ENCODE measurements at regions not wholly inside any gene's neighbourhood (a gene's known extent, or its start where the extent isn't known, plus 50 kb on each side); places are given as distances from the start of the nearest gene placed in this dataset.

- DNase-seq = no peak
Observed at GRCh38 chr10:31635415-31636065, 293.1 kb downstream of the ARHGAP12 start.

GRCh38 chr10:31635009-31635408, 293.6 kb downstream of the ARHGAP12 start:
- DNase-seq = no peak

GRCh38 chr10:31630861-31631567, 297.6 kb downstream of the ARHGAP12 start:
- no peak for DNase-seq

GRCh38 chr10:31625566-31625965, 303.1 kb downstream of the ARHGAP12 start:
- DNase-seq = no peak

DNA sequence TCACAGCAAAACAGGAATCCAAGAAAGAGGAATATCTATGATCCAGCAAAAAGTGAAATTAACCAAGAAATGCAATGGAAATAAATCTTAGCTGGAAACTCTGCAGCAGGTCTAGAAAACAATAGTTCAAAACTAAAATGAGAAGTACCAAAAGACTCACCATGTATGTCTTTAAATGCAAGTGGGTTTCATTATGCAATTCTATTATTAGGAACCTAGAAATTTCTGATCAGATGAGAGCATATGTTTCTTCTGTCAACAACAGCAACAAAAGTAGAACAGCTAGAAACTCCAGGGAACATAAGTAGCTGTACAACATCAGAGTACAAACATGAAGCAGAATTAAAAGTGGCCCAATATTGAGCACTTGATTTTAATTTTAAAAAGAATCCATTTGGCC, 304.0 kb downstream of the ARHGAP12 start:
- DNase-seq = no peak

DNA sequence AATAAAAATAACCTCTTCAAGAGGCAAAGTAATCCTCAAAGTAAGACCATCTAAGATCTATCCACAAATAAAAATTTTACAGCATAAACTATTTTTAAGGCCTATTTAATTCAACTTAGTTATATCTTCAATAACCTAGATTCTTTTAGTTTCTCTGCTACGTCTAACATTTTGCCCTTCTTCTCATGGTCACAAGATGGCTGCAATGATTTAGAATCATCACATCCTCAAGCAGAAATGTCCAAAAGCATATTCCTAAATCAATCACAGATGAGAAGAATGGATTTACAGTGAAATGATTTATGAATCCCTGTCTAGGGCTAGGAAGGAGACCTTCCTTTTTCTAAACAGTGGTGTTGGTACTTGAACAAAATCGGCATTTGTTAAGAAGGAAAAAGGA, 304.7 kb downstream of the ARHGAP12 start:
- DNase-seq = no peak

DNA sequence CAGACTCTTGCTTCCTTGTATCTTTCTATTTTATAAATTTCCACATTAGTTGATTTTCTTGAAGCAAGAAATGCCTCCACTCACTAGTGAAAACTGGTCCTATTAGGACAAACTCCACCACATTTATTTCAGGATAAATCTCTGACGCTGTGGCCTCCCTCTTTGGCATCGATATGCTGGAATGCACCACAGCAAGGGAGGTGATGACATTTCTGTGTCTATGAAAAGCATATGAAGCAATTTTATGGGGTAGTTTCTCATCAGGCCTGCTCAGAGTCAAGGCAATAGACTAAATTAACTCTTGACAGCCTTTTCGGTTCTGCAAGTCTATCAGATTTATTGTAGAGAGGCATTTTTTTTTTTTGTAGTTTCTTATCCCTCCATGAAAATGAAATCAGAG, 304.4 kb downstream of the ZEB1 start:
- no peak for DNase-seq

DNA sequence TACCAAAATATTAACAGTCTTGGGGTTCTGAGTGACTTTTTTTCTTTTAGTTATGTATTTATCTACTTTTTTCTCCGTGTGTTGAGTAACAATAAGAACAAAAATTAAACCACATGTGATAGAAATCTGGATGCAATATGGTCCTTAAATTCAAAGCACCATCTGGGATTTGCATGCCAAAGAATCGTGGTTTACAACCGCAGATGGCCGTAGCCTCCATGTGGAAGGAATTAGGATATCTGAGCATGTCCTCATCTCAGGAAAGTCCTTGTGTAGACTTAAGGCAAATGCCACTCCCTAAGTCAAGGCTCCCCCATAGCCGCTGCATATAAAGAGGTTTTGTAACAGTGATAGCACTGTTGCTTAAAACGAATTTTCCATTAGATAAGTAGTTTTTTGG, 304.0 kb downstream of the ZEB1 start:
- DNase-seq = no peak

GRCh38 chr10:31621733-31622132, 302.7 kb downstream of the ZEB1 start:
- DNase-seq = no peak

GRCh38 chr10:31620226-31621151, 301.5 kb downstream of the ZEB1 start:
- DNase-seq = no peak

GRCh38 chr10:31619531-31620061, 300.6 kb downstream of the ZEB1 start:
- no peak for DNase-seq

GRCh38 chr10:31618541-31619291, 299.7 kb downstream of the ZEB1 start:
- no peak for DNase-seq

DNA sequence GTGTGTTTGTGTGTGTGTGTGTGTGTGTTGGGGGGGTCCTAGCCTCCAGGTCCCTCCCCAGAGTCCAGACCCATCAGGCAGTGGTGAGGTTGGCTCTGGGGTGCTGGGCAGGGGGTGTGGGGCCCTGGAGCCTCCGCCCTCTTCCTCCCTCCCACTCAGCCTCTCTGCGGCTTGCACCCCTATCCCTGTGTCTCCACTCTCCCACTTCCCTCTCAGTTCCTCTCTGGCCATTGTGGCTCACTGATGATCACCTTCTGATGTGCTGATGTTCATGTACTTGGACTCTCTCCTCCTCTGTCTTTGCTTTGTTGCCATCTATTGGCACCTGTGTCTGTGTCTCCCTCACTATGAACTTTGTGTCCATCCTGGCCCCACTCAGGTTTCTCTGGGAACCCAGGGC, 298.7 kb downstream of the ZEB1 start:
- DNase-seq = no peak

DNA sequence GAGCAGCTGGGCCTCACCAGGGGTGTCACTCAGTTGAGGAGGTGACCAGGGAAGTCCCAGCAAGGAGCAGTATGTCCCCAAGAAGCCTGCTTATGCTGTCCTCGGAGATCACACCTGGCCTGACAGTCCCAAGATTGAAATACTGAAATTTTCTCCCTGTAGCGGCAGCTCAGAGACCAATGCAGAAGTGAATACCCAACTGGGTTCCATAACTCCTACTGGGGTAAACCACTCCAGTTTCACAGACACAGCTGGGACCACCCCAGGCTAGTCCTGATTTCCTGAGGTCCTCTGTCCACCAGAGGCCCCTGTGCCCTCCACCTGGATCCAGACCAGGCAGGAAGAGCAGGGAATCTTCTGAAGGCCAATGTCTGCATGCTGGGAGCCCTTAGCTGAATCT, 298.1 kb downstream of the ZEB1 start:
- no peak for DNase-seq

DNA sequence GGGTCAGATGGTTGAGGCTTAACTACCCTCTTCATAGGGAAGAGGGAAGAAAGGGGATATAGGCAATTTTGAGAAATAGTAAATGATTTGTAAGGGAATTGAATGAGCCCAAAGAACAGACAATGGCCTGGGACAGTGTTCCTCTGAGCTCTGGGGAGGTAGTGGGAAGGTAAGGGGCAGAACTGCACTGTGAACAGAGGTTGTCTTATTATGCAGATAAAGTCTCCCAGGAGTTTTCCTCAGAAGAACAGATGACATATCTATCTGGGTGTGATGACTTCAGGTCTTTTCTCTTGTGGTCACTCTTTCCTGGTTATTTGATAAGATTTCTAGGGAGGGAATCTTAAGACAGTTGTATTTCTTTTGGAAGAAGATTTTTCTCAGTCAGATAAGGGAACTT, 296.1 kb downstream of the ZEB1 start:
- DNase-seq = no peak

DNA sequence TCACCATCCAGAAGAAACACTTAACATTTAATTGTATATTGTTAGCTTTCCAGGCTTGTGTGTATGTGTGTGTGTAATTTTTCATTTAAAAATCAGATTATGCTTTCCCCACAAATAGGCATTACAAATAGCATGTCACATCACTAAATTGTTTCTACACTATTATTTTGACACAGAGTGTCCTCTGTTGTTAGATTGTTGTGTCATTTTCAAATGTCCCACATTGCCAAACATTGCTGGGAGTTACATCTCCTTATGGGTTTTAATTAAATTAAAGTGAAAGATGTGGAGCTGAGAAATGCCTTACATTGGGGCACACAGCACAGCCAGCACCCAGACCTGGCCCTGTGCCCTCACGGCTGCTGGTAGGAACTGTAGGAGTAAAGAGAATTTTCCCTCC, 295.6 kb downstream of the ZEB1 start:
- DNase-seq = no peak

- DNase-seq = no peak
Observed at GRCh38 chr10:31612082-31612481, 293.1 kb downstream of the ZEB1 start.

- DNase-seq = no peak
Observed at GRCh38 chr10:31611161-31611560, 292.1 kb downstream of the ZEB1 start.

GRCh38 chr10:31607481-31607880, 288.5 kb downstream of the ZEB1 start:
- DNase-seq = no peak

DNA sequence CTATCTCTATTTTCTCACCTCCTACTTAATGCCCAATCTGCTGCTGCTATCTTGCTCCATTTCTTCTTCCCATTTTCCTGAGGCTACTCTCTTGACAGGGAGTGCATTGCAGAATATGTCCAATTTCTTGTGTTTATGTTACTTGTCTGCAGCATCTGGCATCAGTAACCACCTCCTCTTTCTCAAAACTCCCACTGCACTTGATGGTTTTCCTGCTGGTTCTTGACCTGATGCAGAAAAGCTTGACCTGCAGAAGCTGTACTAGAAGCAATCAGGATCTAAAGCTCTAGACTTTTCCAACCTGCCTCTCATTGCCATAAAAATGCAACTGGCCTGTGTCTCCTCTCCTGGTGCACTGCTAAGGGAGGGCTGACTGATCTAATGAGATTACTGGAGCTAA, 287.8 kb downstream of the ZEB1 start:
- DNase-seq = no peak

DNA sequence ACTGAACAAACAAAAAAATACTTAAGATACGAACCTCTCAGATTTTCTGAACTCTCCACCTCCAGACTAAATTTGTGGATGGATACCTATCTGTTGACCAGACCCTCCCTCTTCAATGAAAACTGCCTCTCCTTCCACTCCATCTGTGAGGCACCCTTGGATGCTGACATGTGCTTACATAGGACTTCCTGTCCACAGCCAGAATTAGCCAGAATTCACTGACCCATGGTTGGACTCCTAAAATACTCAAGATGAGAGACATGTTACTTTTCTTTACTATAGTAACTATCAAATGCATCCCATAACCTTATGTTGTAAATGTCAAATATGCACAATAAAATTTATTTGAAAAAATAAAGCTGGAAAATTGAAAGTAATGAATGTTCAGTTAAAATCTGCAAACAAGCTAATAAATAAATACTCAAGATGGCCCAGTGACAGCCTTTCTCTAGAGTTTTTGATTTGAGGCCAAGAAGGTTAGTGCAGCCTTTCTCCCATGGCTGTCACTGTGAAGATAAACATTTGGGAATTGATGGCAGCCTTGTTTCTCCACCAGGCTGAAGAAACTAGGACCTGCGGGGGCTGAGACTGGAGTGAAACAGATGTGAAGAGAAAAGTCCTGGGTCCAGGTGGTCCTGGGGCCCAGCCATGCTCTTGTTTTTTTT, 287.0 kb downstream of the ZEB1 start:
- DNase-seq = no peak

DNA sequence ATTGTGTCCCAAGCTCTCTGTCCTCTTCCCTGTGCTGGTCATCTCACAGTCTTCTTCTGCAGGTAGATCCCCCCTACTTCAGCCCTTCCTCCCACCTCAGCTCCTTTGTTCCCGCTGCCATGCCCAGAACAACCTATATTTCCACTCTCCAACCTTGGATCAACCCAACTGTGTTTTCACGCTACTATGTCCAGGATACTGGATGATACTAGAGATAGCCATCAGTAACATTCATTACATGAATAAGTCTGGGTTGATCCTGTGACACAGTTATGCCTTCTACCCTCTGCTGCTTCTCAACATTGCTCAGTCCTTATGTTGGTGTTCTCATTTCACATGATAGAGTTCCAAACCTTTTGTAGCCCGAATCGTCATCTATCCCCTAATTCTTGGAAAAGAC, 286.4 kb downstream of the ZEB1 start:
- no peak for DNase-seq

All from cortex of kidney (tissue), 1 donor.